Endothelial cell of umbilical vein (primary cell): ENCODE measurements at regions not wholly inside any gene's neighbourhood (a gene's known extent, or its start where the extent isn't known, plus 50 kb on each side); places are given as distances from the start of the nearest gene placed in this dataset.

Experiments used
- BruUV-seq: library from RNA; stranded (reverse); fragments of 400-500 nt; replicated peaks from 2 replicates; lab custom pipeline; 2021; lab: Mats Ljungman, UMichigan
- CTCF ChIA-PET: fragments of 300-600, 350-600 bp; sonication (Branson Sonifier 250); formaldehyde crosslinking; loops from one replicate; lab custom pipeline; 2021; ENCODE audit warnings: antibody characterized with exemption, inconsistent platforms; lab: Charles Lee
- POLR2A ChIA-PET: fragments of 300-600, 350-600 bp; sonication (Branson Sonifier 250); formaldehyde crosslinking; loops from one replicate; lab custom pipeline; 2021; ENCODE audit warnings: antibody characterized with exemption, inconsistent platforms; lab: Charles Lee
- DNase-seq: peaks from one replicate; pipeline ENCODE4 v3.0.0-alpha.2; 2011; ENCODE audit warnings: low read depth, low spot score
- FAIRE-seq: peaks from 2 replicates; lab custom pipeline; 2011; peaks lifted over from hg19 to GRCh38; lab: Jason Lieb, UNC
- H2AFZ ChIP-seq: 2 replicates; pipeline ENCODE4 v1.6.0; 2012; ENCODE audit warnings: low read depth, low read length, control low read depth, inconsistent platforms
- H3K27ac ChIP-seq: 2 replicates; pipeline ENCODE4 v1.5.1; 2011; ENCODE audit warnings: low read depth, mild to moderate bottlenecking, control low read depth, low read length, moderate library complexity; ENCODE audit not compliant: insufficient read depth
- H3K27me3 ChIP-seq, 2 experiments: 2 replicates each; pipeline versions ENCODE4 v1.6.0 to v1.6.1; 2011; ENCODE audit warnings: low read length in 2 of 2, mixed read lengths in 1 of 2; ENCODE audit not compliant: control insufficient read depth in 2 of 2, insufficient read depth in 2 of 2
- H3K36me3 ChIP-seq, 2 experiments: 2 replicates in 1 of 2; 3 replicates in 1 of 2; pipeline ENCODE4 v1.5.1; 2011; ENCODE audit warnings: low read length in 2 of 2, mild to moderate bottlenecking in 1 of 2, moderate library complexity in 1 of 2; ENCODE audit not compliant: control insufficient read depth in 2 of 2, insufficient read depth in 2 of 2; ENCODE audit errors: extremely low read depth in 1 of 2
- H3K4me1 ChIP-seq: 3 replicates; pipeline ENCODE4 v1.5.1; 2011; ENCODE audit warnings: mild to moderate bottlenecking, low read length; ENCODE audit not compliant: control insufficient read depth, insufficient read depth; ENCODE audit errors: extremely low read depth
- H3K4me2 ChIP-seq: 2 replicates; pipeline ENCODE4 v1.6.1; 2011; ENCODE audit warnings: low read length, control low read depth, mixed read lengths; ENCODE audit not compliant: insufficient read depth
- H3K4me3 ChIP-seq, 3 experiments: fragments of 200-600 bp in 1 of 3; sonication (generic), shearing (Covaris generic) in 1 of 3; replicated peaks in 1 of 3; 2 replicates each; pipeline ENCODE4 v1.5.1; 2011 to 2016; ENCODE audit warnings: control low read depth in 3 of 3, low read length in 3 of 3, mild to moderate bottlenecking in 2 of 3, inconsistent platforms in 1 of 3, low read depth in 1 of 3, moderate library complexity in 1 of 3; ENCODE audit not compliant: insufficient read depth in 1 of 3
- H3K79me2 ChIP-seq: 2 replicates; pipeline ENCODE4 v1.6.0; 2012; ENCODE audit warnings: low read length, inconsistent platforms; ENCODE audit not compliant: control insufficient read depth, insufficient read depth
- H3K9ac ChIP-seq: replicated peaks from 2 replicates; pipeline ENCODE3; 2011; ENCODE audit warnings: low read length, control low read depth; ENCODE audit not compliant: insufficient read depth; ENCODE audit errors: extremely low read depth
- H3K9me1 ChIP-seq: replicated peaks from 3 replicates; pipeline ENCODE4 v1.6.0; 2011; ENCODE audit warnings: mild to moderate bottlenecking, low read length; ENCODE audit not compliant: control insufficient read depth, insufficient read depth; ENCODE audit errors: extremely low read depth
- H3K9me3 ChIP-seq: replicated peaks from 2 replicates; pipeline ENCODE4 v1.5.1; 2012; ENCODE audit warnings: low read length, inconsistent platforms; ENCODE audit not compliant: control insufficient read depth, insufficient read depth
- H4K20me1 ChIP-seq: replicated peaks from 2 replicates; pipeline ENCODE3; 2011; ENCODE audit warnings: mild to moderate bottlenecking, low read length; ENCODE audit not compliant: control insufficient read depth, insufficient read depth; ENCODE audit errors: extremely low read depth
- CTCF ChIP-seq, 2 donors: IDR thresholded peaks; 1 replicate in 1 of 2; 2 replicates in 1 of 2; pipeline ENCODE4 v1.5.1; 2011; ENCODE audit warnings: low read length in 2 of 2, mild to moderate bottlenecking in 2 of 2, moderate library complexity in 2 of 2, control low read depth in 1 of 2, inconsistent platforms in 1 of 2, low read depth in 1 of 2; ENCODE audit not compliant: insufficient read depth in 1 of 2; ENCODE audit errors: extremely low read depth in 1 of 2
- EZH2 ChIP-seq: IDR thresholded peaks from 2 replicates; pipeline ENCODE4 v1.6.1; 2012; ENCODE audit warnings: borderline replicate concordance, low read depth, mild to moderate bottlenecking, moderate library complexity, low read length, inconsistent platforms; ENCODE audit not compliant: severe bottlenecking
- FOS ChIP-seq: IDR thresholded peaks from 2 replicates; pipeline ENCODE4 v1.6.1; 2011; ENCODE audit warnings: mild to moderate bottlenecking, low read length, moderate library complexity, borderline replicate concordance; ENCODE audit not compliant: insufficient read depth
- GATA2 ChIP-seq: IDR thresholded peaks from 2 replicates; pipeline ENCODE4 v1.7.0; 2011; ENCODE audit warnings: low read depth, mild to moderate bottlenecking, moderate library complexity, mixed read lengths, low read length; ENCODE audit not compliant: insufficient read length, insufficient read depth
- JUN ChIP-seq: IDR thresholded peaks from 2 replicates; pipeline ENCODE4 v1.6.1; 2011; ENCODE audit warnings: borderline replicate concordance, low read depth; ENCODE audit not compliant: insufficient read length, insufficient read depth
- MAX ChIP-seq: IDR thresholded peaks from 2 replicates; pipeline ENCODE4 v1.6.1; 2011; ENCODE audit not compliant: insufficient read depth, insufficient read length
- MYC ChIP-seq: IDR thresholded peaks from one replicate; pipeline ENCODE4 v1.6.1; 2011; ENCODE audit warnings: mild to moderate bottlenecking, low read depth, low read length
- POLR2A ChIP-seq: IDR thresholded peaks from 2 replicates; pipeline ENCODE4 v1.6.1; 2012; ENCODE audit warnings: low read depth, mild to moderate bottlenecking, control low read depth, low read length
- POLR2AphosphoS5 ChIP-seq: IDR thresholded peaks from 2 replicates; pipeline ENCODE4 v1.6.1; 2012; ENCODE audit warnings: low read depth, mild to moderate bottlenecking, control low read depth, low read length, moderate library complexity; ENCODE audit not compliant: insufficient read depth
- dilution Hi-C: fragments of 300-500 bp; cut with MboI; formaldehyde crosslinking; loops from one replicate; pipeline ENCODE4 v1.15.0; 2019; ENCODE audit warnings: low sequenced_read_pairs; ENCODE audit not compliant: extremely low pct_ligation_motif_present
- intact Hi-C: fragments of 100-400 bp; cut with micrococcal nuclease; formaldehyde crosslinking; loops from one replicate; pipeline ENCODE4 v1.10.0; 2022

GRCh38 chr10:88168171-88169036, 305.0 kb downstream of the PTEN start:
- Histone ChIP-seq H3K4me3 (no peak overlapping the region), H3K9me3 (no peaks in the 10 kb centered on the region), H3K27ac (no peak overlapping the region), H4K20me1 (no peaks in the 10 kb centered on the region), H3K9me1 (no peaks in the 10 kb centered on the region), H3K9ac (no peak overlapping the region), H3K4me1 (peaks cover 8% of the 10 kb centered on the region), H3K79me2 (no peaks in the 10 kb centered on the region), H3K36me3 (no peaks in the 10 kb centered on the region), H2AFZ (no peak overlapping the region), H3K27me3 (no peaks in the 10 kb centered on the region), H3K4me2 (no peak overlapping the region)
- no peak for DNase-seq
- dilution Hi-C loops (no loop called here), intact Hi-C loops (no loop called here)
- no peak for FAIRE-seq
- TF ChIP-seq JUN (peak; percentile 47), GATA2 (no peak)
- no TSS peak for BruUV-seq
- CTCF ChIA-PET: interaction anchor here (1.0 kb wide), 1 partner anchor 234 kb away, joined by 3 read pairs; no protein-coding TSS in a partner anchor
- POLR2A ChIA-PET: no interaction called here

- H3K4me2 ChIP-seq: no peak overlapping the region
- H4K20me1 ChIP-seq: no peaks in the 10 kb centered on the region
- H3K27me3 ChIP-seq: no peaks in the 10 kb centered on the region
- intact Hi-C loops (no loop called here), dilution Hi-C loops (no loop called here)
- TF ChIP-seq MYC (no peak), CTCF (IDR thresholded peaks at IDR 0.05; ENCODE audit: extremely low read depth in 1 of 2, insufficient read depth in 1 of 2, low read depth in 1 of 2, low read length in 2 of 2) (no peak), FOS (no peak), MAX (no peak), POLR2A (no peak), GATA2 (no peak), JUN (no peak), POLR2AphosphoS5 (no peak), EZH2 (no peak)
- ChIA-PET CTCF (no interaction called here), POLR2A (no interaction called here)
- H2AFZ ChIP-seq: no peak overlapping the region
- BruUV-seq: no TSS peak
- no peak overlapping the region for H3K27ac ChIP-seq
- H3K4me1 ChIP-seq: peaks cover 8% of the 10 kb centered on the region
- no peaks in the 10 kb centered on the region for H3K36me3 ChIP-seq
- FAIRE-seq: no peak
- H3K9me1 ChIP-seq: no peaks in the 10 kb centered on the region
- H3K79me2 ChIP-seq: no peaks in the 10 kb centered on the region
- no peak overlapping the region for H3K9ac ChIP-seq
- DNase-seq: no peak
- no peaks in the 10 kb centered on the region for H3K9me3 ChIP-seq
- H3K4me3 ChIP-seq: no peak overlapping the region
These were observed 305.6 kb downstream of the PTEN start for GRCh38 chr10:88169037-88169319.
